HEK293T (cell line): ENCODE measurements at regions not wholly inside any gene's neighbourhood (a gene's known extent, or its start where the extent isn't known, plus 50 kb on each side); places are given as distances from the start of the nearest gene placed in this dataset.

Experiments
- CTCF ChIA-PET: fragments of 350-600 bp; formaldehyde crosslinking; extraction: SDS; loops from one replicate; lab custom pipeline; 2021; ENCODE audit warnings: antibody characterized with exemption, inconsistent platforms; lab: Yijun Ruan, JAX
- POLR2A ChIA-PET: fragments of 350-600 bp; formaldehyde crosslinking; extraction: SDS; loops from one replicate; lab custom pipeline; 2020; ENCODE audit warnings: antibody characterized with exemption, inconsistent platforms; lab: Yijun Ruan, JAX
- DNase-seq: peaks from one replicate; pipeline ENCODE4 v3.0.0; 2012; ENCODE audit warnings: mixed read lengths; ENCODE audit errors: extremely low spot score
- ARNT ChIP-seq: fragments of 450-650 bp; IDR thresholded peaks from 2 replicates; pipeline ENCODE4 v1.6.1; 2017; ENCODE audit warnings: mild to moderate bottlenecking
- BHLHE40 ChIP-seq: fragments of 450-650 bp; IDR thresholded peaks from 2 replicates; pipeline ENCODE4 v1.6.1; 2016; ENCODE audit warnings: mild to moderate bottlenecking, moderate library complexity, borderline replicate concordance
- CTBP1 ChIP-seq: fragments of 450-650 bp; IDR thresholded peaks from 2 replicates; pipeline ENCODE4 v1.6.1; 2016; ENCODE audit warnings: borderline replicate concordance
- ELF4 ChIP-seq: fragments of 450-650 bp; IDR thresholded peaks from 2 replicates; pipeline ENCODE4 v1.6.1; 2017; ENCODE audit warnings: antibody characterized with exemption
- FOXA1 ChIP-seq: fragments of 450-650 bp; IDR thresholded peaks from 2 replicates; pipeline ENCODE4 v1.6.1; 2016; ENCODE audit warnings: mild to moderate bottlenecking
- FOXK2 ChIP-seq: fragments of 450-650 bp; IDR thresholded peaks from 2 replicates; pipeline ENCODE4 v1.6.1; 2016; ENCODE audit warnings: mild to moderate bottlenecking
- FOXM1 ChIP-seq: fragments of 450-650 bp; IDR thresholded peaks from 2 replicates; pipeline ENCODE4 v1.6.1; 2017; ENCODE audit warnings: mild to moderate bottlenecking, borderline replicate concordance
- HDGF ChIP-seq: fragments of 450-650 bp; IDR thresholded peaks from 2 replicates; pipeline ENCODE4 v1.6.1; 2017; ENCODE audit warnings: antibody characterized with exemption, borderline replicate concordance
- L3MBTL2 ChIP-seq: fragments of 450-650 bp; conservative IDR thresholded peaks from 2 replicates; pipeline ENCODE4 v1.6.1; 2016; ENCODE audit warnings: mild to moderate bottlenecking
- LEF1 ChIP-seq: fragments of 450-650 bp; IDR thresholded peaks from 2 replicates; pipeline ENCODE4 v1.6.1; 2017; ENCODE audit warnings: mild to moderate bottlenecking, borderline replicate concordance
- NFRKB ChIP-seq: fragments of 450-650 bp; IDR thresholded peaks from 2 replicates; pipeline ENCODE4 v1.6.1; 2016; ENCODE audit warnings: mild to moderate bottlenecking, moderate library complexity
- SP1 ChIP-seq: fragments of 450-650 bp; IDR thresholded peaks from 2 replicates; pipeline ENCODE4 v1.6.1; 2017
- SUZ12 ChIP-seq: fragments of 450-650 bp; IDR thresholded peaks from 2 replicates; pipeline ENCODE4 v1.6.1; 2016; ENCODE audit warnings: mild to moderate bottlenecking
- TARDBP ChIP-seq: fragments of 450-650 bp; IDR thresholded peaks from 2 replicates; pipeline ENCODE4 v1.6.1; 2016
- ZNF384 ChIP-seq: fragments of 450-650 bp; IDR thresholded peaks from 2 replicates; pipeline ENCODE4 v1.6.1; 2016
- TF ChIP-seq, protein P1 (sequence below): fragments of 450-650 bp; IDR thresholded peaks from 2 replicates; pipeline ENCODE4 v1.6.1; 2016

DNA sequence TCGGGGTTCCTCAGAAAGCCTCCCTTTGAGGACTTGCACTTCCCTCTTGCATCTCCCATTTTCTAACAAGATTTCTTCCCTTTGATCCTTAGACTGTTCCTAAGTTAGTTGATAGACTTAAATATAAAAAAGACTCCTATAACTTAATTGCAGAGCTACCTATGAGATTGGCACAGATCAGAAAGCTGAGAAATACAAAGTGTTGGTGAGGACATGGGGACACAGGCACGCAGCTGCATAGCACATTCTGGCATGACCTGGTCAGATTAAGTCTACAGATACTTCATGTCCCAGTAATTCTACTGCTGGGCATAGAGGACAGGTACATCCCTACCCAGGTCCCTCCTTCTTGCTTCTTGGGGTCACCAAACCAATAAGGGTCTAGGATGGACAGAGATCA lies 141.7 kb upstream of the LHX5 start:
- CTCF ChIA-PET: no interaction called here
- TF ChIP-seq ARNT (no peak), ELF4 (no peak), NFRKB (no peak), BHLHE40 (no peak), SP1 (no peak), TARDBP (no peak), FOXM1 (no peak), FOXK2 (no peak), CTBP1 (no peak), ZNF384 (no peak), FOXA1 (no peak), HDGF (no peak), LEF1 (no peak), SUZ12 (no peak), L3MBTL2 (no peak)
- TF ChIP-seq, protein P1, sequence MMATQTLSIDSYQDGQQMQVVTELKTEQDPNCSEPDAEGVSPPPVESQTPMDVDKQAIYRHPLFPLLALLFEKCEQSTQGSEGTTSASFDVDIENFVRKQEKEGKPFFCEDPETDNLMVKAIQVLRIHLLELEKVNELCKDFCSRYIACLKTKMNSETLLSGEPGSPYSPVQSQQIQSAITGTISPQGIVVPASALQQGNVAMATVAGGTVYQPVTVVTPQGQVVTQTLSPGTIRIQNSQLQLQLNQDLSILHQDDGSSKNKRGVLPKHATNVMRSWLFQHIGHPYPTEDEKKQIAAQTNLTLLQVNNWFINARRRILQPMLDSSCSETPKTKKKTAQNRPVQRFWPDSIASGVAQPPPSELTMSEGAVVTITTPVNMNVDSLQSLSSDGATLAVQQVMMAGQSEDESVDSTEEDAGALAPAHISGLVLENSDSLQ: no peak
- POLR2A ChIA-PET: no interaction called here
- no peak for DNase-seq

DNA sequence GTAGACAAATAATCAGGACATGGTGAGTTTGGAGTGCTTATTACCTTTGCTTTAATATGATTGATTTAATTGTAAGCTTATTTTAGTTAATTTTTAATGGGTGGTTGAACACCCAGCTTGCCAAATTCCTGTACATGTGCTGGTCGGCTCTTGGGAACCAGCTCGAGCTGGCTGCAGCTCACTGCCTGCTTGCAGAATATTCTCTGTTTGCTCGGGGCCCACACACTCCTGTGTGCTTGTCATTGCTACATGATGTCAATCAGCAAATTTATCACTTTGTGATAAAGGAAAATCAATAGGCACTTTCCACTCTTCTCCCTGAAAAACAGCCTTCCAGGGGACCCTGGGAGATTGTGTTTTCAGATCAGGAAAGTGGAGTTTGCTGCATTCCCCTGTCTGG lies 141.1 kb upstream of the LHX5 start:
- ChIA-PET POLR2A (no interaction called here), CTCF (no interaction called here)
- DNase-seq: no peak
- TF ChIP-seq TARDBP (no peak), ARNT (no peak), LEF1 (no peak), SP1 (no peak), FOXK2 (no peak), HDGF (no peak), ZNF384 (no peak), L3MBTL2 (no peak), CTBP1 (no peak), NFRKB (no peak), FOXM1 (no peak), SUZ12 (no peak), FOXA1 (no peak), BHLHE40 (no peak), ELF4 (no peak)
- TF ChIP-seq, protein P1: no peak

GRCh38 chr12:113612076-113612728 lies 140.5 kb upstream of the LHX5 start:
- POLR2A ChIA-PET: no interaction called here

DNA sequence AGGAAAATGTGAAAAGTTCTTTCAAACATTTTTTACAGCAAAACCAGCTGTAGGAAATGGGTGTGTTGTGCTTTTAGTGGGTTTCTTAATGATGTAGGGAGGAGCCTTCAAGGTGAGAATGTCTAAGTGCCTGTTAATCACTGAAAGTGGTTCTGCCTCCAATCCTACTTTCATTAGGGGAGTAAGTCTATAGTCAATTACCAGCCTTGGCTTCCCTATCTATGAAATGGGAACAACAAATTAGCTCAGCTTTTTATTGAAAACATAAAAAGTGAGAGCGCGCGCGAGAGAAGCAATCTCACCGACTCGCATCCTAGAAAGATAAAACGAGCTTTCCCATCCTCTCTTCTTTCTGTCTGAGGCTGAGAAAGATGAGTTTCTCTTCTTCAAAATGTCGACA lies 140.0 kb upstream of the LHX5 start:
- DNase-seq: no peak
- TF ChIP-seq SP1: no peak
- no peak for TF ChIP-seq LEF1
- TF ChIP-seq FOXM1: no peak
- no peak for TF ChIP-seq HDGF
- TF ChIP-seq ARNT: no peak
- no peak for TF ChIP-seq L3MBTL2
- no peak for TF ChIP-seq CTBP1
- CTCF ChIA-PET: no interaction called here
- POLR2A ChIA-PET: no interaction called here

More at GRCh38 chr12:113612076-113612728, 140.5 kb upstream of the LHX5 start:
- DNase-seq: no peak
- no peak for TF ChIP-seq BHLHE40
- TF ChIP-seq ARNT: no peak
- no peak for TF ChIP-seq SP1
- TF ChIP-seq TARDBP: no peak
- TF ChIP-seq ELF4: no peak
- no peak for TF ChIP-seq SUZ12
- no peak for TF ChIP-seq FOXA1
- TF ChIP-seq HDGF: no peak
- CTCF ChIA-PET: no interaction called here

- ChIA-PET CTCF (no interaction called here), POLR2A (no interaction called here)
- TF ChIP-seq NFRKB: no peak
- no peak for TF ChIP-seq HDGF
- no peak for TF ChIP-seq FOXK2
- TF ChIP-seq TARDBP: no peak
- TF ChIP-seq L3MBTL2: no peak
- TF ChIP-seq SP1: no peak
- no peak for TF ChIP-seq SUZ12
- TF ChIP-seq, protein P1: no peak
- TF ChIP-seq ARNT: no peak
- no peak for TF ChIP-seq ELF4
- TF ChIP-seq LEF1: no peak
- no peak for TF ChIP-seq BHLHE40
- no peak for DNase-seq
These were observed 139.0 kb upstream of the LHX5 start for GRCh38 chr12:113610698-113611097.

DNA sequence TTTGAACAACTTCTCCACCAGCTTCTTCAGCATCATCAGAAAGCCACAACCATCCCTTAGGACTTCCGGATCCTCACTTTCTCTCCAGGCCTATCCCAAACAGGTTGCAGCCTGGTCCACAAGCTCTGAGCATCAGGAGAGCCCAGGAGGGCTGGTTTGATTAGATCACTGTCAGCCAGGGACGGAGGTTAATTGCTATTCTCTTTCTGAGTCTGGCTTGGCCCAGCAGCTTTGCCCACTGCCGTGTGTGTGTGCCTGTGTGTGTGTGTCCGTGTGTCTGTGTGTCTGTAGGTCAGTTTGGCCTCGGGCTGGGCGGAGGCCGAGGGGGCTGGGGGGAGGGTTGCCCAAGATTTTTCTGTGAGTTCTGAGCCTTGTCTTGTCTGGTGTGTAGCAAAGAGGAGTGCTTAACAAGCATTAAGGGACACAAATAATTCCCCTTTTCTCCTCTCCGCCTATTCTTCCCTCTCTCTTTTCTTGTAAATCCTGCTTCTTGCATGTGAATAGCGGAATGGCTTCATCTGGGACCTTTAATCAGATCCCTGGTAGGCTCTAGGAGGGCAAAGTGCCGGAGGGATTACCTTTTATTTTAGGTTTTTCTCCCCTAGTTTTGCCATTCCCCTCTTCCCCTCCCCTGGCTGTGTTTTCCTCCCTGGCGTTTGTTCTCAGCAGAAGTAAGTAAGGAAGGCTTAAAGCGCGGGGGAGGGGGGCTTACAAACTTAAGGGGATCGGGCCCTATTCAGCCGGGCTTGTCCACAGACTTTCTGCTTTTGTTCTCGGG lies 138.2 kb upstream of the LHX5 start:
- DNase-seq: no peak
- TF ChIP-seq, protein P1: no peak
- TF ChIP-seq LEF1 (no peak), L3MBTL2 (no peak), FOXA1 (no peak), NFRKB (no peak), SUZ12 (no peak), CTBP1 (no peak), SP1 (no peak), BHLHE40 (no peak), HDGF (no peak), ZNF384 (no peak)
- POLR2A ChIA-PET: no interaction called here
- CTCF ChIA-PET: no interaction called here
